NCI-H146 treated with DMSO at 0.1 percent for 48 hours (cell line): ENCODE measurements at regions not wholly inside any gene's neighbourhood (a gene's known extent, or its start where the extent isn't known, plus 50 kb on each side); places are given as distances from the start of the nearest gene placed in this dataset.

Source experiments
- DNase-seq: peaks from one replicate; lab custom pipeline; 2025; ENCODE audit not compliant: unreplicated experiment; lab: John Stamatoyannopoulos, UW

DNA sequence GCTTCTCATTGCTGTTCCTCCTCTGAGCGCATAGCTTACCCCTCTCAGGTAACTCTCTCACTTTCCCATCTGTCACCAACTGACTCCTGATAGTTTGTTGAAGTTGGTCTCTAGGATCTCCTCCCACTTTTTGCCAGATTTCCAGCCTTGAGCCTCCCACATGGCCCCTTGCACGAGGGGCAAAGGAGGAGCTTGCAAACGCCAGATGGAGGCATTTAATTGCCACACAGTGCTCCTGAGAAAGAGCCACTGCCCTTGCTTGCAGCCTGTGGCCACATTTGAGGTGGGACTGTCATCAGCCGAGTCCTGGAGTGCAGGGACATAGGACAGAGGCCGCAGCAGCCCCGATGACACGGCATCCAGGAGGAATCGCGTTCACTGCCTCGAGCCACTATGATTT, 348.7 kb downstream of the SMOC2 start:
- no peak for DNase-seq

DNA sequence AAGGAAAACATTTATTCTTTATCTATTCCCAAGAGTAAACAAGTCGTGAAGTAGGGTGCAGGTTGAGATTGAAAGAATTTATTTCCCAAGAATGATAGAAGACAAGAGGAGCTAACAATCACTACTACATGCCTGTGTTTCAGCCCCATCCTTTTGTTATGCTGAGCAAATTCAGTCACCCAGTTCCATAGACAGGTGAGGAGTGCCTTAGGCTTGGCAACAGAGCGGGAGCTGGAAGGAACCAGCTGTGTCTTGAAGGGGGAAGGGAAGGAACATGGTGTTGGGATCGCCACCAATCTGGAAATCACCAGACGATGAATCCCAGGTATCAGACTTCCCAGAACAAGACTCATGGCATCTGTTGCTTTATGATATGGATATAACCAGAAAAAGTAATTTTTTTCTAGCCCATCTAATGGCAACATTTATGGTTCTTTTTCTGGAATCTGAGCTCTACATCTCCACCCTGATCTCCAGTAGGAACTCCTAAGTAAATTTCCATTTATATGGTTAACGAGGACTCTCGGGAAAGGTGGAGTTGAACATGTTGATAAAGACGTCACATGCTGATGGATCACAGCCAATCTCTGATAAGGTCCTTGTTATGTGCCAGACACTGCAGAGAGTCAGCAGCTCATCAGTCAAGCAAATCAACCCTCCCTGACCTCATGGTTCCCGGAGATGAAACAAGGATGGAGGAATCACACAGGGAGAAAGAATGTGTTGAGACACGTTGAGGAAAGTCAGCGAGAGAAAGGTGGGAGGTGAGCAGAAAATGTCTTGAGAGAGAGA, 344.9 kb downstream of the SMOC2 start:
- DNase-seq, result no peak

DNA sequence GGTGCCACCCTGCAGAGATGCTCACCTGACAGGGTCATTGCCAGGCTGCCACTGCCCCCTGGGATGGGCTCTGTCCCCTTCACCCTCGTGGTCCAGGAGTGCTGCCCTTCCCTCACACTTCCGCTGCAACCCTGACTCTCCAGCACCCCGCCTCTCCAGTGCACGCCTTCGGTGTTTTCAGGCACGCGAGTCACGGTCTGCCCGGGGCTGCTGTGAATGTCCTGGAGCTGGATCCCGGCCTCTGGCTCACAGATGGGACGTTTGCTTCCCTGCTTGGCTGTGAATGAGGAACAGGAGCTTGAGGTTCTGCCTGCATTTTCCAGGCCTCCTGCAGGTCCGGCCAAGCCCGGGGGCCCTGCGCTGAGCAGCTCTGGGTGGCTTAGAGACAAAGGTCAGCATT, 343.4 kb downstream of the SMOC2 start:
- no peak for DNase-seq

DNA sequence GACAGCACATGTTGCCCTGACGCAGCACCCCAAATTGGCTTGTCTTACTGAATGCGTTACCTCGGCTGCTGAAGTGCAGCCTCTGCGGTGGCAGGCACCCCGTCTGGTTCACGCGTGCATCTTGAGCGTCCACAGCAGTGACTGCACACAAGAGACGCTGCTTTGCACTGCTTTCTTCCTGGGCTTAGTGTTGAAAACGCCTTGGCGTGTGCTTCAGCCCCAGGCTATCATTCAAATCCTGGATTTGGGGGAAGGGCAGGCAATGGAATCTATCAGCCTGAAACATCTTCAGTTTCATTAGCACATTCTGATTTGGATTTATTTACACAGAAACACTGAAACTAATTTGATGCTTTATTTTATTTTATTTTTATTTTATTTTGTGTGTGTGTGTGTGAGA, 342.7 kb downstream of the SMOC2 start:
- DNase-seq, result no peak

DNA sequence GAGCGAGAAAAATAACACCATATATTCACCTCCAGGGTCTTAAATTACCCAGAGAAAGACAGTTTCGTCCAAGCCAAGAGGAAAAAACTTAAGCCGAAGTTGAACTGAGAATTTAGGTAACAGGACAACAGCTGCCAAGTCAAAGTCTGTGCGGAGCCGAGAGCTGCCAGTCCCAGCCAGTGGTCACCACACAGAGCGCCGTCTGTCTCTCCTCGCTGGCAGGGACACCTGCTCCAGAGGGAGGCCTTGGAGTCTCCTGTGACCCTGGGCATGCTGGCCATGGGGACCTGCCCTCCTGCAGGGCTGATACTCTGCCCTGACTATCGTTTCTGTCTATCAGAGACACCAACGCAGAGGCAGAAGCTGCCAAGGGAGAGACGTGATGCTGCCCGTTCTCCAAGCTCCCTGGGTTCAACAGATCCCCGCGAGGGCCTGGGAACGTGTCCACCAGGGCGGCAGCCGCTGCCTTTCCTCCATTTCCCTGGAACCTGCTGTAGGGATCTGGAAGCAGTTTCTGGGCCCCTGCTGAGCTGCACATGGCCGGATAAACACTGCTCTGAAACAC, 341.3 kb downstream of the SMOC2 start:
- DNase-seq, result peak; percentile 81

DNA sequence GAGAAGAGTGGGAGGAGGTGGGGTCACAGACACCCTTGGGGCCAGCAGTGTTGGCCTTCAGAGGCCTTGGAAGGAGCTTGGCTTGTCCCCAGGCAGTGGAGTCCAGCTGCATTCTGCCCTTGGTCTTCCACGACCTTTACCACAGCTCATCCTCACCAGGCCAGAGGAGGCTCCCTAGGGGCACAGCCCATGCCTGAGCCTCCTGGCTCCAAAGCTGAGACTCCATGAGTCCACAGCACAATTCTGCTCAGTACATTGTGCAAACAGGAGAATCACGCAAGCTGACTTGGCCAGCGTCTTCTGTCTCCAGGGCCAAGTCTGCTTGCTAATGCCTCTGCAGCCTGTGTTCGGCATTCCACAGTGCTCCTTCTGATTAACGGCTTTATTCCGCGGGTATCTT, 337.2 kb downstream of the SMOC2 start:
- DNase-seq, result no peak

DNA sequence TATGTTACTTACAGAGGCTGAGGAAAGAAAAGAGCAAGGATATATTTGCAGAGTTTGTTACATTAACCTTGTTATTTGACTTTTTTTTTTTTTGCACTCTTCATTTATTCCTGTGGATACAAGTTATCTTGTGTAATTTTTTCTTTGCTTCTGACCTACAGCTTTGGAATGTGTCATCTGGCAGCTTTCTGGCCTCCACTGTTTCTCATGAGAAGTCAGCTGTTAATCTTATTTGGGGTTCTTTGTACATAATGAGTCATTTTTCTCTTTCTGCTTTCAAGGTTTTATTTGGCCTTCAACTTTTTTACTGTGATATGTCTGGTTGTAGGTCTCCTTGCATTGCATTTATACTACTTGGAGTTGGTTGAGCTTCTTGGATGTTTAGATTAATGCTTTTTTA, 333.4 kb downstream of the SMOC2 start:
- no peak for DNase-seq

DNA sequence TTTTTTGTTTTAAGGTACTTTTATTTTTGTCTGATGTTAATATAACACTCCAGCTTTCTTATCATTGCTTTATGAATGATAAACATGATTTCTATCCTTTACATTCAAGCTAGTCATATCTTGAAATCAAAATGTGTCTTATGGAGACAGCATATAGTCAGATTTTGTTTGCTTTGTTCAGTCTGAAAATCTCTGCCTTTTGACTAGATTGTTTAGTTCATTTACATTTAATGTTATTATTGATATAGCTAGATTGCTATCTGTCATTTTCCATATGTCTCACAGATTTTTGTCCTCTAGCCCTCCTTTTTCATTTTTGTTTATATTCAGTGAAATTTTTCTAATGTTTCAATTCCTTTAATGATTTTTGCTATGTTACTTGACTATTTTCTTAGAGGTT, 332.8 kb downstream of the SMOC2 start:
- no peak for DNase-seq

DNA sequence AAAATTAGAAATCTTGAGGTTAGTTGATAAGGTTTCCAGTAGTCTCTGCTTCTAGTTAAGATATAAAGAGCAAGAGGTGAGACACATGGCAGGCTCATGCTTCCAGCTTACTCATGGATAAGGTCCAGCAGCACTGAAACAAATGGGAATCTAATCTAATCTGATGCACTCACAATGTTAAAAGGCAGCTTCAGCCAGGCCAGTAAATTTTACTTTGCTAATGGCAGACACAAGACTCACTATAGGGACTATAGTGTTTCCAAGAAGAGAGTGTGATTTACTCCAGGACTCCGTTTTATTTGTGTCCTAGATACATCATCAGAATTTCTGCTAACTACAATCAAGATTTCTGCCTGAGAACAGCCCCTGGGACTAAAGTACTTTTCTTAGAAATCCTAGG, 324.8 kb downstream of the SMOC2 start:
- no peak for DNase-seq

DNA sequence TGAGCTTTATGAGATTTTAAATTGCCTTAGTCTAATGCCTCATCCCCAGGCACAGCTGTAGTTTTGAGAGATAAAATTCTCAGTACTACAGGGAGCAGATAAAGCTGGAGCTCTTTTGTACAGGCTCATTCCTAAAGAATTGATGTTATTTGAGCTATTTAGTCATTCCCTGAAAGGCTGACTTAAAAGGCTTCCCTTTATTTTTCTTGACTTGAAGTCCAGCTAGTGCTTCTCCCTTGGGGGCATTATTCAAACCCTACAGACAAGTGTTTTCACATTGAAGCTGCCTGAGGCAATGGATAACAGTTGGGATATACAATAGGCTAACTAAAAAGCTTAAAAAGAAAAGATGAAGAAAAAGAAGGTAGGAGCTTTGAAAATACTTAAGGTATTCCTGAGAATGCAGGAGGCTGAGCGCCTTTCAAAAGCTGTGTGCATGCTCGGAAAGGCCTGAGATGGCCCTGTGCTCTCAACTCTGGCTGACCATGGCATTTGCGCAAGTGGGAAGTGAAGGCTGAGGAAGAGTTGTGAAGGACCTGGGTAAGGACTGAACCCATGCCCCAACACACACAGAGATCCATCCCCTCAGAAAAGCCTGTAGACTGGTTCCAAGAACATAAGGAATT, 315.1 kb downstream of the SMOC2 start:
- peak; percentile 32 for DNase-seq

DNA sequence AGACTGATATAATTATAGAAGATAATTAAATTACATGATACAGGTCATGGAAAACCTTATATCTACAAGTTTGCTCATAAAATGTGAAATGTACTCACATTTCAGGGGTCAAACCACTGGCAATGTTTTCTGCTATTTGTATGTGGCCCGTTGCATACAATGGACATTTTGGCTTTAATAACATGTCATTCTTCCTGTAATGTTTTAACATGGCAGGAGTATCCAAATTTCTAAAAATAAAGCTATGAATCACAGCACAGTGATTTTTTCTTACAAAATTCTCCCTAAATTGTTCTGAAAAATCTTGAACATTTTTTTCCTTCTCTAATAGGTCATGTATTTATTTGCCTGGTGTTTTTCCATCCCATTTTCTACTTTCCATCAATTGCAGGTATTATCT, 305.7 kb downstream of the SMOC2 start:
- no peak for DNase-seq

DNA sequence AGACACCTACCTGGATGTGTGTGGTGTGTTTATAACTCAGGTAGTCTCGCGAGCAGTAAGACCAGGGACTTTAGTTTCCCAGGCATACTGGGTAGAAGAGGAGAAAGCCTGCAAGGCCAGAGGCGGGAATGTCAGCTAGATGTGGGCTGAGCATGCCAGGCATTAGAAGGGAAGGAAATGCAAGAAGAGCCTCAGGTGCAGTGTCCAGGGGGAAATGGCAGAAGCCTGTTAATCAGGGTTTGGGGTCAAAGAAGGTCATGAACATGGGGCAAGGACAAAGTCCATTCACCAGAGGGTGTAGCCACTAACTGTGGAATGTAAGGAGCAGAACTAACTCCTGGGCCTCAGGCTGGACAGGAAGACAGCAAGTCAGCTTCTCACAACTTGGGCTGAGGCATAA, 305.0 kb downstream of the SMOC2 start:
- no peak for DNase-seq

DNA sequence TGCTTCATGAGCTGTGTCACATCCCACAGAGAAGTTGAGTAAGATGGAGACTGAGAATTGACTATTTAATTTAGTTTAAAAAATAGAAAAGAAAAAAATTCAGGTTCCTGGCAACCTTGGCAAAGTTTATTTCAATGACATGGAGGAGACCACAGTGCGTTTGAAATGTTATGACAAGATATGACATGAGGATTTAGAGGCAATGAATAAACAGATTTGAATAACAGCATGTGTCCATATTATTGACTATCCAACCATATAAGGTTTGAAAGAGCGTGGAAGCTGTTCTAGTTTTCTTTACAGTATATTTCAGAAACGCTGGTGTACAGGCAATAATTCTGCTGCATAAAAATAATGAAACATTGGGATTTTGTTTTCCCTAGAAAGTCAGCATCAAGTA, 303.9 kb downstream of the SMOC2 start:
- DNase-seq, result no peak

DNA sequence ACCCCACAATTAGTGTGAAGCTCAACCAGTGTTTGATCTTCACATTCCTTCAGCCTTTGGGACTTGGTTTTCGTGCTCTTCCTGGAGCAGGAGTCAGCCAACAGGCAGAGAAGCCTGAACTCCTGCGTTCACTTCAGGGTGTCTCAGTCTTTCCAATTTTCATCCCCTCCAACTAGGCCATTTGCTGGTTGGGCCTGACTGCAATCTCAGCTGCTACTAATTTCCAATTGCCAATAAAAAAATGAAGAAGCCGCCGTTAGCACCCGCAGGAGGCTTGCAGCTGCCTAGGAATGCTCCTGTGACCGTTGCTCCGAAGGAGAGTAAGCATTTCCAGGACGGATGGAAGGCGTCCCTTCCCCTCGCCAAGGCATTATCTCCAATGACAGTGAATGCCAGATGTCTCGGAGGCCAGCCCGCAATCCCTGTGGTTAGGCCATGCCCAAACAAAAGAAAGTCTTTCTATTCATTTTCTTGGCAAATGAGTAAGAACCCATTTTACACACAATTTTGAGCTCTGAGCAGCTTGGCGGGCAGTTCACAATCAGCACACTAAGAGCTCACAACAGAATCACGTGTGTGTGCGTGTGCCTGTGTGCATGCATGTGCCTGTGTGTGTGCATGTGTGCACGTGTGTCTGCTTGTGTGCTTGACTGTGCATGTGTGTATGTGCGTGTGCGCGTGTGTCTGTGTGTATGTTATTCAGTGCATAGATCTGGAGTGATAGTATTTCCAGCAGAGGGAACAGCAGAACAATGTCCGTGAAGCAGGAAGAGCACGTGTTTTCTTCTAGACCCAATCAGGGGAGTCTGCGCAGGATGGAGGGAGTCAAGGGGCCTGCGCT, 301.2 kb downstream of the SMOC2 start:
- DNase-seq, result no peak

DNA sequence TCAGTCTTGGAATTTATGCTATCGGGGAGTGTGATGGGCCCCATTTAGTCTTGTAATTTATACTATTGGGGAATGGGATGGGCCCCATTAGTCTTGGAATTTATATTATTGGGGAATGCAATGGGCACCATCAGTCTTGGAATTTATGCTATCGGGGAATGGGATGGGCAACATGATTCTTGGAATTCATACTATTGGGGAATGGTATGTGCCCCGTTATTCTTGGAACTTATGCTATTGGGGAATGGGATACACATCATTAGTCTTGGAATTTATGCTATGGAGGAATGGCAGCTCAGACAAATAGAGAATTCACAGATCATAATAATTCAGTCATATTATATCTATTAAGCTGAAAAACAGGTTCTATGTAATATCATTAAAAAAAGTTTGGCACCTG, 300.3 kb downstream of the SMOC2 start:
- no peak for DNase-seq

DNA sequence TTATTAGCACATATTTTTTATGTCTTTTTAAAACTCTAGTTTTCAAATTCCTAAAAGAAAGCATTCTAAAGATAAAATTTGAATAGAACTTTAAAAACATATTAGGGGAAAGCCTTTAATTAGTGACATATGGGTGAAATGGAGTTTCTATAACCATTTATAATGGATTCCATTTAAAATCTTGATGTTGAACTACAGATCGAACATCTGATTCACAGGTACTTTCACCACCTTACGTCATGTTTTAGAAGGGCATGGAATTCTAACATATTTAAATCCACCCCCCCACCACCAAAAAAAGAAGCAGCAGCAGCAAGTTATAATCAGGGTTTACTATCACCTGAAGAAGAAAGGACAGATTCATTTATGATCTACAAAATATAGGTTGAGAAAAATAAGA, 298.4 kb downstream of the SMOC2 start:
- DNase-seq, result no peak

DNA sequence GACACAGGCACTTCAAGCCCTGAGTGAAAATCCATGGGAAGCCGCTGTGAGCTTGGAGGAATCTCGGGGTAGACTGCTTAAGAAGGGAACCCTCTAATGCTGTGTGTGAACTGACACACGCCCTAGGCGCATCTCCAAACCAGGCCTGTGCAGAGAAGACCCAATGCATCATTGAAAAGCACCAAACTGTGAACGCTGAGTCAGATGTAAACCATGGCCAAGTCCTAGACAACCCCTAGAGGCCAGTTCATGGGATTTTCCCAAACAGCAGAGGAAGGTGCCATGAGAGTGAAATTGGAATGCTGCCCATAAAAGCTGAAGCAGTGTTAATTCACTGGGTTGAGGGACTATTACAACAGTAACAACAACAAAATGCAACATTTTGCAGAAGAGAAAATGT, 296.5 kb downstream of the SMOC2 start:
- DNase-seq, result no peak

DNA sequence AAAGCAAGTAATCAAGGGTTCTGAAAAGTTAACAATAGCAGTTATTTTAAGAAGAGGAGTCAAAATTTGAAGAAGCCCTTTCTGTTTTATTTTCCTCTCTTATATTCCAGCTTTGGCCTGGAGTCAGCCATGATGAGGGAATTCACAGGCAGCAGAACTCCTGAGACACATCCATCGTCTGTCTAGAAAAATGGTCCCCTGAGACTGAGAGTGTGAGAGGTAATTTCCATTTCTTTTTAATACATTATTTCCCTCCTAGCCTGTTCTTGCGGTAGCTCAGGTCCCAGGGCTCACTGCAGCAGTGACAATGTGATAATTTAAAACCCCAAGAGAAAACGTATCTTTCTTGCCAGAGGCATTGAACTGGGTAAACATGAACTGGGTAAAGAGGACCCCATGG, 296.0 kb downstream of the SMOC2 start:
- no peak for DNase-seq

DNA sequence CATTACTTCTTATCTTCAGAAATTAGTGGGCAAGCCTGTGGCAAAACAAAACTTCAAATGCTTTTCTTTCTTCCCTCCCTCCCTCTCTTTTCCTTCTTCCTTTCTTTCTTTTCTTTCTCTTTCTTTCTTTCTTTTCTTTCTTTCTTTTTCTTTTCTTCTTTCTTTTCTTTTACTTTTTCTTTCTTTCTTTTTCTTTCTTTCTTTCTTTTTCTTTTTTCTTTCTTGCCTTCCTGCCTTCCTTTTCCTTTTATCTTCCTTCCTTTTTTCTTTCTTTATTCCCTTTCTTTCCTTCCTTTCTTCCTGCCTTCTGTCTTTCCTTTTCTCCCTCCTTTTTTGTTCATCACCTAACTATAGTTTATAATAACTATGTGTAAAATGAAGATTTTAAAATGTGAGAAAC, 295.1 kb downstream of the SMOC2 start:
- no peak for DNase-seq

DNA sequence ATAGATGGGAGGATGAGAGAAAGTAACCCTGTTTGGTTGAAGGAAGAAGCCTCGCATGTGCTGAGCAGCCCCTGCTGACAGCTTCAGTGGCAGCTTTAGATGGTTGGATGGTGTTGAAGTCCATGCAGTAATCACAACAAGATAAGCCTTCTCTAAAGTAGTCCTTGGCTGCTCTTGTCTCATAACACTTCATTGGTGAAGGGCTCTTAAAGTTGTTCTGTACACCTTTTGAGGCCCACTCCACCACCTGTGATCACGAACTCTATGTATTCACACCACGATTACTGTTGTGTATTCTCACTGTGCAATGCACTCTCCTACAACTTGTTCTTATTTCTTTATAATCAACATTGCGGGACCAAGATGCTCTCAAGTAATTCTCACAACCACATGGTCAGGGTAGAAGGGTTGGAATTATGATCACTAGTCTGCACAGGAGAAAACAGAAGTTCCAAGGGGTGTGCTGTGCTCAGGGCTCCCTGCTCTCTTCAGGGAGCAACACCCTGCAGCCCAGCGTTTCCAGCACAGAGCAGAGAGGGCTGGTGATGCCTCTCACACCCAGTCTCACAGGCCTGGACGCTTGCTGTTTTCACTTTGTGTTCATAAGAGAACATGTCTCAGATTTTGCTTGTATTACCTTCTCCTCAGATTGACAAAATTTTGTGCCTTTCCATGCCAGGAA, 294.4 kb downstream of the SMOC2 start:
- no peak for DNase-seq

DNA sequence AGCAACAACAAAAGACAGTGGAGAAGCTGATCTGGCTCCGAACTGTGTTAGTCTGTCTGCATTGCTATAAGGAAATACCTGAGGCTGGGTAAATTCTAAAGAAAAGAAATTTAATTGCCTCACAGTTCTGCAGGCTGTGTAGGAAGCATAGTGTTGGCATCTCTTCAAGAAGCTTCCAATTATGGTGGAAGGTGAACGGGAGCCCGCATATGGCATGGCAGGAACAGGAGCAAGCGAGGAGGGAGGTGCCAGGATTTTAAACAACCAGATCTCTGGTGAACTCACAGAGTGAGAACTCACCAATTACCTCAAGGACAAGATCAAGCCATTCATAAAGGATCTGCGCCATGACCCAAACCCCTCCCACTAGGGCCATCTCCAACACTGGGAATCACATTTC, 293.5 kb downstream of the SMOC2 start:
- no peak for DNase-seq
